Renal cortical epithelial cell (primary cell): ENCODE measurements at regions not wholly inside any gene's neighbourhood (a gene's known extent, or its start where the extent isn't known, plus 50 kb on each side); places are given as distances from the start of the nearest gene placed in this dataset.

ENCODE experiments used
- DNase-seq: peaks from one replicate; pipeline ENCODE4 v3.0.0-alpha.2; 2011; ENCODE audit warnings: low read depth

DNA sequence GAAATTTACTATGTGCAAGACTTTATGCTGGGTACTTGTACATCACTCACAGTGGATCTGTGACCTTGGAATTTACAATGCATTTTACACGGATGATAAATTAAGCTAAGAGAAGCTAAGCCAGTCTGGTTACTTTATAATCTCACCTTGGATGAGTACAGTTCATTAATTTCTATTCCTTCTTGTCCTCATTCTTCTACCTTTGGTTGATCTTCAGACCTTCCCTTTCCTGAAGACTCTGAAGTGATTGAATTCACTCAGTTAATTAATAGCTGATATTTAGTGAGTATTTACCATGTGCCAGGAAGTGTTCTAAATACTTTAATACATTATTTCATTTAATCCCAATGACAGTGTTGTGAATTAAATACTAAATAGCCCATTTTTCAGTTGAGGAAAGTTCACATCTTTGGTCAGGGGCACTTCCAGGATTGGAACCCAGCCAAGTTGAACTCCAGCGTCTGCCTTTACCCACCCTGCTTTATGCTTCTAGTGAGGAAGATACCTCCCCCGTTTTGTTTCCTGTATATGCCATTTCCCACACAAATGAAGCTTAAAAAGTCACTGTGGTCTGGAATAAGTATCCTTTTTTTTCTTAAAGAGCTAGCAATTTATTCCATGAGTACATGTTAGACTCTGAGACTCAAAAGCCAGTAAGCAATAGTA lies 146.6 kb downstream of the TLR5 start:
- peak; percentile 88 for DNase-seq

GRCh38 chr1:223000632-223001031 lies 142.4 kb downstream of the TLR5 start:
- DNase-seq, result peak; percentile 41

- no peak for DNase-seq
These were observed 141.1 kb downstream of the TLR5 start for GRCh38 chr1:223001653-223002634.

DNA sequence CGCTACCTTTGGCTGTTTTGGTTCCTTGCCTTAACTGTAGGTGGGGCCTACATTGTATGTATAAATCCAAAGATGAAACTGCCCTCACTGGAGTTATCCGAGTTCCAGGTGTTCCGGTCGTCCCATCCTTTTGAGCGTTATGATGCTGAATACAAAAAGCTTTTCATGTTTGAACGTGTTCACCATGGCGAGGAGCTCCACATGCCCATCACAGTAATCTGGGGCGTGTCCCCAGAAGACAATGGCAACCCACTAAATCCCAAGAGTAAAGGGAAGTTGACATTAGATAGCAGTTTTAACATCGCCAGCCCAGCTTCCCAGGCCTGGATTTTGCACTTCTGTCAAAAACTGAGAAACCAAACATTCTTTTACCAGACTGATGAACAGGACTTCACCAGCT lies 139.5 kb downstream of the TLR5 start:
- DNase-seq, result no peak

GRCh38 chr1:223006371-223006770 lies 136.7 kb downstream of the TLR5 start:
- DNase-seq, result no peak

DNA sequence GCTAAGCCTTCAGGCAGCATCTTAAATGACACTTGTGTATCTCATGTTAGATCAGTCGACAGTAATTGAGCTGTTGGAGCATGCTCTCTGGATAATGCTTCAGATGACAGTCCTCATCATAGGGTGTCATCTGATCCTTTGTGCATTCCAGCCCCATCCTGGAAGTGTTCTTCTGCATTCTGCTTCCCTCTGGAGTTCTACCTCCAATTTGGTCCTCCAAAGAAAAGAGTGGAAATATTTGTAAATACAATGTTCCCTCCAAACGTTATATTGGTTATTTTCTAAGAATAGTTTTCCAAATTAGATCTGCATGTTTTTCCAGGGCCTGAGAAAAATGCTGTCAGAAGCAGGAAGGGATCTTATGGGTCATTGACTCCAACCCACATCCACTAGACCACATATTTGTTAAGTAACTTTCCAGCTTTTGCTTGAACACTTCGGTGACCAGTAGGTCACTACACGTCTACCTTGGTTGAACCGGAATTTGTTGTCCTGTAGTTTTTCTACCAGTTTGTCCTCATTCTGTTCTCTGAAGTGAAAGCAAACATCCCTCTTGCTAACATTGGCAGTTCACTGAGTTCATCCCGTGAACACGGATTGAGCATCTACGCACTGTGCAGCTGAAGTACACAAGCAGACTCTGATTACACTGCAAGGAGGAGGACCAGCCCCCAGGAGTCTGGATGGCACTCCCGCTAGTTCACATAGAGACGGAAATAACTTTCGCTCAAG lies 136.0 kb downstream of the TLR5 start:
- DNase-seq, result peak; percentile 98

DNA sequence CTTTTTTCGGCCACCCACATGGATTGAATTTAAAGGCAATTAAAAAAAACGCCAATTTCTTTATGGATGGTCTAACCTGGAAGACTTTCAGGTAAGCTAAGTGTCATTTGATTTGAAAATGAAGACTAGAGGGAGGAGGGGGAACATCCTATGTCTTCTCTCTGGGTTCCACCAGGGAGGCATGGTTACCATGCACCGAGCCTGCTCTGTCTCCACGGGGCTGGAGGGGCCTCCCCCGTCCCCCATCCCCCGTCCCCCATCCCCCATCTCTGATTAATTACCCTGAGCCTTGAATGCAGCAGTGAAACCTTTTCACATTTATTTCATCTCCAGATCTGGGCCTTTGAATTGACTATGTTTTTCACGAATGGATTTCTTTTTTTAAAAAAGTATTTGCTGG lies 135.1 kb downstream of the TLR5 start:
- DNase-seq, result no peak

DNA sequence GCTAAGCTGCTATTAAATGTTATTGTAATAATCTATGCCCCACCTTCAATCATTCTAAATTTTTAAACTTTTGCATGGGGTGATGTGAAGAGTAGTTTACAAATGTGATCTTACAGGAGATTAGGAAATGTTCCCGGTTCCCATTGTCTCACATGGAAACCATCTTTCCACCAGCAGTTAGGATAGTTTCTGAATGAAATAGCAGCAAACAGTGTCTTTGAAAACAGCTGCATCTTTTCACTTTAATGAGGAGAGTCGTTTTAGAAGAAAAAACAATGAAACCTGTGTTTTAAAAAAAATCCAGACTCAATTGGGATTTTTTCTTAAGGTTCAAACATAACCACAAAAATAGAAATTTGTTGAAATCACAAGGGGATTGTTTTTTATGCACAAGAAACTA lies 134.2 kb downstream of the TLR5 start:
- no peak for DNase-seq

GRCh38 chr1:223009406-223009805 lies 133.6 kb downstream of the TLR5 start:
- DNase-seq, result peak; percentile 62

DNA sequence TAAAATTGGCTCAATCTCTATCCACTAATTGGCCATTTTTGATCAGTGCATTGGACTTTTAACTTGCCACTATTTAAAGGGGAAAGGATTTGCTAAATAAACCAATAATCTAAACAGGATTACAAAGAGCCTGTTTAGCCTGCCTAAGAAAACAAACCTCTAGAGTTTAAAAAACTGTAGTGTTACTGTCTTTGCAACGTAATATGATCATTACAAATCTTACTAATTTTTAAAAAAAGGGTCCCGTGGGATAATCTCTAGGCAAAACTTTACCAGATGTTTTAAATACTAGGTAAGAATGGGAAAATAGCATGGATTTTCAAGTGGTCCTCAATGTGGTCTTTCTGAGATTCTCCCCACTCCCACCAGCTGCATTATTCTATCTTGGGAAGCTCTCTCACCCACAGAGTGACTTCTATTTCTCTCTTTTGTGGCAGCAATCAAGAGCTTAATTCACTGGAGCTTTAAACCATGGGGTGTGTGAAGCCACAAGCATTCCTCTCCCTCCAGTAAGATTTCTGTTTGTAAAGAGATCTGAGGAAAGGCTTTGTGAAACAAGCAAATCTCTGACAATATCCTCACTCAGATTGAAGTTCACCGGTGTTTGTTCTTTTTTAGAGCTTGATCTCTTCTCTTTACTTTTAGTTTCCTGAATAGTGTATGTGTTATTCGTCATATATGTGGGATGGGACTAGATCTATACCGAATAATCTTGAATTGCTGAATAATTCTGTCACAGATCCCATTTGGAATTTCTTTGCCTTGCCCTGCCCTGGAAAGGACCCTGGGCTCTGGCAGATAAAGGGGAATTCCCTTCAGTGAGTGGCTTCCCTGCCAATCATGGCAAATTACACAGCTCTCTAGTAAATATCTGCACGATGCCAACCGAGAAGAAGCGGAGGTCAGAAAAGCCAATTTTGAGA lies 132.2 kb downstream of the TLR5 start:
- peak; percentile 82 for DNase-seq

- DNase-seq, result no peak
These were observed 131.6 kb downstream of the TLR5 start for GRCh38 chr1:223011505-223011856.

DNA sequence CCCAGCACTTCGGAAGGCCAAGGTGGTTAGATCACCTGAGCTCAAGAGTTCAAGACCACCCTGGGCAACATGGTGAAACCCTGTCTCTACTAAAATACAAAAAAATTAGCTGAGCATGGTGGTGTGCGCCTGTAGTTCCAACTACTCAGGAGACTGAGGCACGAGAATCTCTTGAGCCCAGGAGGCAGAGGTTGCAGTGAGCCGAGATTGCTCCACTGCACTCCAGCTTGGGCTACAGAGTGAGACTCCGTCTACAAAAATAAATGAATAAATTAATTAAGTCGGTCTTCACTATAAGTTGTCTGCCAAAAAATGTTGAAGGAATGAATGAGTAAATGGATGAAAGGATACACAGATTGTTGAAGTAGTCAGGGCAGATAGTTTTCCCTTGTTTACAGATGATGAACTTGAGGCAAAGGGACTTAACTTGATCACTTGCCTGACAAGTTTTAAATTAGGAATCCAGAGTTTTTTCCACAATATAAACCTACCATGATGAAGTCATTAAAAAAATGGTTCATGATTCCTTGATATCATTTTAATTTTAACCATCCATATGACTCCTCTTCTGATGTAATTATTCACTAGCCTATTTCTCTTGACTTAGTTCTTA lies 130.8 kb downstream of the TLR5 start:
- no peak for DNase-seq

- no peak for DNase-seq
These were observed 130.1 kb downstream of the TLR5 start for GRCh38 chr1:223012938-223013337.

DNA sequence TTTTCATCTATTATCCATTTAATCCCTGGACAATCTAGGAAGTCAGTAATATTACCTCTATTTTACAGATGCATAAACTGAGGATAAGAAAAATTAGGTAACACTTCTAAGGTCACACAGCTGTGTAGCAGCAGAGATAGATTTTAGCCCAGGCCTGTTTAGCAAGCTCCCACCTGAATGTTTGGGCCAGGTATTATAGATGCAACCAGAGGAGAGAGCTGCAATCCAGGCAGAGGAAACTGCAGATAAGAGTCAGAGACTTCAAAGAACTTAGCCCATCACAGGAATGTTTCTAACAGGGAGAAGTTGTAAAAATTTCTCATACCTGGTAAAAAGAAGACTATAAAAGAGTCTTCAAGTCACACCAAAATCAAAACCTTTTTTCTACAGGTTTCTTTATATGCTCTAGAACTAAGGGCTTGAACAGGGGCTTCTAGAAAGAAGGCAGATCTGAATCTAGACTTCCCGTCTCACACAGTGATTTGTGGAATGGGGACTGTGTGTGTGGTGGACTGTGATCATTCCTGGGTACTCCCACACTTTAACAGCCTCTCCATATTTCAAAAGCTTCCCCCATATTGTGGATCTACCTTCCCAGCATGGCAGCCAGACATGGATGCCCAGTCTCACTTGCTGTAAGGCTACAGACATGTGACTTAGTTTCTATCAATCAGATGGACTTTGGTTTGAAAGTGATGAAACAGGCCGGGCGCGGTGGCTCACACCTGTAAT lies 128.7 kb downstream of the TLR5 start:
- no peak for DNase-seq

DNA sequence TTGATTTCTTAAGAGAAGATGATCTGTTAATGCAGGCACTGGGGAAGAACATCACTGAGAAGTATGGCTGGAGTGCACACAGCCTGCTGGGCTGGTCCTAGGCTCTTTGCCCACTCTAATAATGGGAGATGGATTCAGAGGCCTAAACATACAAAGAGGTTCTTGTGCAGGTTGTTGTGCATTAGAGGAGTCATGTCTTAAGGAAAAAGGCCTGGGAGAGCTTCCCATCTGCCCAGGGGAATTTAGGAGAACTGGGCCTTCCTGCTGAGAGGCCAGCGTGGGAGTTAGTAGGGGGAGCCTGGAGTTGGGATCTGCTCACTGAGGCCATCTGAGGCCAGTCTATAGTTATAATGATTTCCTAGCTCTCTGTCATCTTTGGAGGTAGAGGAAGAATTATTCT lies 126.7 kb downstream of the TLR5 start:
- no peak for DNase-seq

GRCh38 chr1:223016890-223017289 lies 126.2 kb downstream of the TLR5 start:
- DNase-seq, result no peak

- no peak for DNase-seq
These were observed 125.8 kb downstream of the TLR5 start for GRCh38 chr1:223017291-223017690.

DNA sequence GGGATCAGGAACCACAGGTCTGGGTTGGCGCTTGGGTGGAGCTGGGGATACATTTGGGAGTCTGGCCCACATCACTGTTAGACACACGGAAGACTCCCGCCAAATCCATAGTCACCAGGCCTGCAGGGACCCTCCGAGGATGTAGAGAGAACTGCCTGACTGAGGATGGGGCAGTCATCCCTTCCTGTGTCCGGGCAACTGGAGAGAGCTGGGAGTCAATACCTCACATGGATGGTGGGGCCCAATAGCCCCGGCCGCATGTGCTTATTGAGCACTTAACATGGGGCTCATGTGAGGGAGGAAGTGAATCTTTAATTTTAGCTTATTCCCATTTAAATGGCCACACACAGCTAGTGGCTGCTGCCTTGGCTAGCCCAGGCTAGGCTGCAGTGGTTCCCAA lies 124.5 kb downstream of the TLR5 start:
- no peak for DNase-seq

GRCh38 chr1:223019256-223019655 lies 123.8 kb downstream of the TLR5 start:
- no peak for DNase-seq

DNA sequence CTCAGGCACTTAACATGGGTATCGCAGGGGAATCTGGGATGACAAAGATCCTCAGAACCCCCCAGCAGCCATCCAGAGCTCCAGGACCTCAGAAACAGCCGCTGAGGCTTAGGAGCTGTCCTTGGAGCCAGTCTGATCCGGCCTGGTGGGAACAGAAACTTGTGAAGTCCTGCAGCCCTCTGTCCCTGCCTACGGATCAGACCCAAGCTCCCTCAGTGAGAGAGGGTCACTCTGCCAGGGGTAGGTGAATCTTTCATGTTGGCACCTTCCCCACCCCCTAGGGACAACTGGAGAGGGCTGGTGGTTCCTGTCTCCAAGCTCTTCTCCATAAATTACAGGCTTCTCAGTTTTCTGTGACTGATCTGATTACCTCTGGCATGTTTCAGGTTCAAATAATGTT lies 122.3 kb downstream of the TLR5 start:
- no peak for DNase-seq
